Testis (tissue), 2 donors: ENCODE measurements at regions not wholly inside any gene's neighbourhood (a gene's known extent, or its start where the extent isn't known, plus 50 kb on each side); places are given as distances from the start of the nearest gene placed in this dataset.

Experiments used
- CTCF ChIP-seq, 3 experiments: fragments of 450-650 bp in 2 of 3; fragments of 200-600 bp in 1 of 3; sonication (generic) in 1 of 3; IDR thresholded peaks; one replicate each; pipeline ENCODE4 v1.5.1; 2016 to 2019; ENCODE audit warnings: antibody characterized with exemption in 3 of 3, mild to moderate bottlenecking in 2 of 3, moderate library complexity in 1 of 3
- POLR2A ChIP-seq: fragments of 450-650 bp; IDR thresholded peaks from one replicate; pipeline ENCODE4 v1.6.1; 2017; ENCODE audit warnings: antibody characterized with exemption, mild to moderate bottlenecking, moderate library complexity

- TF ChIP-seq CTCF (IDR thresholded peaks at IDR 0.05): no peak
- TF ChIP-seq POLR2A: no peak
Measured at GRCh38 chr6:8175046-8175777, 72.9 kb upstream of the EEF1E1 start.
